ENCODE measurements at regions not wholly inside any gene's neighbourhood (a gene's known extent, or its start where the extent isn't known, plus 50 kb on each side); places are given as distances from the start of the nearest gene placed in this dataset.
"Not testable (repeated sequence)": the region's sequence is repeated elsewhere in the genome, so short reads cannot be mapped to it uniquely, and the experiment has no call there.

DNA sequence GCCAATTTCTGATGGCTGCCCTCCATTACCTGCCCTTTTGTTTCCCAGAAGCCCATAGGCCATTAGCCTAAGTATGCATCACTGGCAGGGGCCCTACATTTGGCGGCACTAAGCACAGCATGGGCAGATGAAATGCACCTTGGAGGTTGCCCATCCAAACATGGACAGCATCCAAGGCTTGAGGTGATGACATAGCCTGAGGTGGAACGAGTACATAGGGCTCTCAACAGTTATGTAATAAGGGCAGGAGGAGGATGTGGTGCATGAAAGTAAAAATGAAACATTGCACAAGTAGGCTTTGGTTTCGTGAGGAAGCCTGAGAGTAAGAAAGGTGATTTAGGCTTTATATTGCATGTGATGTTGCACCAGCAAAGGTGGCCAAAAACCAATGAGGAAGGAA, 148.1 kb downstream of the FAM76B start:
- DNase-seq = peak; percentile 83

DNA sequence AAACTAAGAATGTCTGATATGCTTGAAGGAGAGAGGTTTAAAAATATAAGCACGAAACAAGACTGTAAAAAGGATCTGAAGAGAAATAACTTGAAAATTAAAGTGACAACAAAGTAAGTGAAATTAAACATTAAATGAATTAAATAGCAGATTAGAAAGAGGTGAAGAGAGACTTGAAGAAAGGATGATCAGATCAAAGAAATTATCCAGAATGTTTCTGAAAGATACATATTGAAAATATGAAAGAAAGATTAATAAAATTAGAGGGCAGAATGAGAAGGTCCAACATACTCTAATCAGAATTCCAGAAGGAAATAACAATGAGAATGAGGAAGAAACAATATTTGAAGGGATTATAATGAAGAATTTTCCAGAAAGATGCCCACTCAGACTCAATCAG, 151.1 kb downstream of the FAM76B start:
- DNase-seq = no peak

DNA sequence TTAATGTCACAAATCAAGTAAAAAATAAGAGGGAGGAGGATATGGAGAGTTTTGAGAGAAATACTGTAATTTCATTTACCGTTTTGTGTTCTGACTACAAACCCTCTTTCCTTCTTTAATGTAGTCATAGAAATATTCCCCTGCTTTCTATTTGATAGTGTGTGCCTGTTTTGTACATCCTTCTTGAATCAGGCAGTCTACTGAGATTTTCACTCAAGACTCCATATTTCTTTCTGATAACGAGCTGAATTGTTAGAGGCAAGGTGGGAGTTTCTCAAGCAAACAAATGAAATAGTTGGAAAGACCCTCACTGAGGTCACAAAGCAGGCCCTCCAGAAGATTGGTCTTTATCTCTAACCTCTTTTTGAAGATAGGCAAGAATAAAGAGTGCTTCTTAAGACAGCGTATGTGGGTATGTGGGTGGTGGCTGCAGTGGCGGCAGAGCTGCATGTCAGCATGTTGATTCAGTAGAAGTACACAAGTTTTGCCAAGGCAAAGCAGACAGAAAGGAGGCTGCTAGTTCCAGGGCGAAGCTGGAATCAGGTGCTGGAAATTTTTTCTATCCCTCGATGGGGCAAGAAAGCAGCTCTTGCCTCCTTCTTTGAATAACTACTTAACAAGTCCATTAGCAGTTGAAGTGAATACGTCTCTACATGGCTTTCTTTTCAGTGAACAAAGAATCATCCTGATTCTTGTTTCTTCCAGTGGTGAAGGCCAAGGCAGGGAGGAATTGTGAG, 164.2 kb downstream of the FAM76B start:
- DNase-seq = no peak

DNA sequence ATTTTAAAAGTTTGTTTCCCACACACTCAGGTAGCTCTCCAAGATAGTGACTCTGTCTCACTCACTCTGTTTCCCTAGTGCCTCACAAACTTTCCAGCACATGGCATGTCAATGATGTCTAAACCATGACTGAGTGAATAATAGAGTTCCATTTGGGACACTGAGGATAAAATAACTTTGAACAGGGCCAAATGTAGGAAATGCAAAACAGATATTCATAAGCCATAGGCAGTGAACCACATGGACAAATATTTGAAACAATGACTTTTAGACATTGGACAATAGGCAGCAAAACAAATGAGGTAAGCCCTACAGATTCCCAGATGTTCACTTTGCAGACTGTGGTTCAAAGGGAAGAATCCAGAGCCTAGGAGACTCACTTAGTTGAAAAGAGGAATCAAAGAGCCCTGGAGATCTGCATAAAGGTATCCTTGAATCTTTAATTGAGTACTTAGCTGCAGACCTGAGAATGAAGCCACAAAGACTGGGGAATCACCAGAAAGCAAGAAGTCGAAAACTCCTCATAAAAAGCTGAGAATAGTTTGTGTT, 173.3 kb downstream of the FAM76B start:
- no peak for DNase-seq

DNA sequence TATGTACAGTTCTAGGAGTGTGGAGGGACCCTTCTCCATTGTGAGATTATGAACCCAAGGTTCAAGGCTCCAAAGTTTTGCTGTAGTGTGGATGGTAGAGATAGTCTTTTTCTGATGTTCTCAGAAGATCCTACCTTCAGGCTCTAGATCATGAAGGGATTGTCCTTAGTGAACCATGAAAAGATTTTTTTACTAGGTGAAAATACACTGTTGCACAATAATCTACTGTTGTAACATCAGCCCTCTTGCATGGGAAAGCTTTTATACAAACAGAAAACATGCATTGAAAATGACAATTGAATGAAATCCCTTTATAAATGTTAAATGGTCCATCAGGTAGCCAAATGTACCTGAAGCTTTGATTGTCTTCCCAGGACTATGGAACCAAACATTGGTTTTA, 177.8 kb downstream of the FAM76B start:
- DNase-seq = no peak

DNA sequence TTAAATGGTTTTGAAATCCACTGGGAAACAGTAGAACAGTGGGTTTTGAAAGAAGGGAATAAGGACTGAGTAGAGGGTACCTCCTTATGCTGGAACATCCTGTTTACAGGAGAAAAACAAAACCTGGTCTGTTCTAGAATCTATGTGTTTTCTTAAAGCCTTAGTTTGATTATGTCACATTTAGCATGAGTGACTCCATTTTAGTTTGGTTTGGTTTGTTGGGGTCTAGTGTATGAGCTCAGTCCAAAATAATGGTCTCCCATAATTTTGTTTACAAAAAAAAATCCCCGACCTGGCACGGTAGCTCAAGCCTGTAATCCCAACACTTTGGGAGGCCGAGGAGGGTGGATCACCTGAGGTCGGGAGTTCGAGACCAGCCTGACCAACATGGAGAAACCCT, 179.4 kb downstream of the FAM76B start:
- DNase-seq = not testable (repeated sequence)

DNA sequence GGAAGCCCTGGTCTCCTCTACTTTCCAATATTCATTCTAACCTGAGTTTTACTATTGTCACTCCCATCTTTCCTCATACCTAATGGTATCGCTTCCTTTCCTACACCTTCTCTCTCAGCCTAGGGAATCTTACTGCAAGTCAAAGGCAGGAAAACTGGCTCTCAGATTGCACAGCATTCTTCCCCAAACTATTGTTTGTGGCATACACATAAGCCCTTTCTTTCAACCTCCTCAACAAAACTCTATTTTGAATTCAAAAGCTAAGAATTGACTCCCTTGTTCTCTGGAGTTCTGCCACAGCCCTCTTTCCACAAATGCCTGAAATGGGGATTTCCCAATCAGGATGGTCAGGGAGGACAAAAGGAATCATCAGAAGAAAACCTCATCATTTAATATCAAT, 181.5 kb downstream of the FAM76B start:
- DNase-seq = no peak

DNA sequence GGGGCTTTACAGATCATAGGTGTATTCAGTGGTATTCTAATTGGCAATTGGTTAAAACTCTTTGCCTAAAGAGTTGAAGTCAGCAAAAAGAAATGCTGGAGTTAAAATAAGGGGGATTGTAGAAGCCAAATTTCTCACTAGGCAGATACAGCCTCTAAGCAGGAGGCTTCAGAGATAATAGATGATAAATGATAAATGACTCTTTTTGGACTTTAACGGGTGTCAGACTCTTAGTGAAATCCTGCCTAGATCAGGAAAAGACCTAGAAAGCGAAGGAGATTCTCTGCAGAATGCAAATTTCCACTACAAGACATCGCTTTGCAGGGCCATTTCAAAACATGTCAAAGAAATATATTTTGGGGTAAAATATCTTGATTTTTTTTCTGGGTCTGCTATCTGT, 182.8 kb downstream of the FAM76B start:
- DNase-seq = no peak

DNA sequence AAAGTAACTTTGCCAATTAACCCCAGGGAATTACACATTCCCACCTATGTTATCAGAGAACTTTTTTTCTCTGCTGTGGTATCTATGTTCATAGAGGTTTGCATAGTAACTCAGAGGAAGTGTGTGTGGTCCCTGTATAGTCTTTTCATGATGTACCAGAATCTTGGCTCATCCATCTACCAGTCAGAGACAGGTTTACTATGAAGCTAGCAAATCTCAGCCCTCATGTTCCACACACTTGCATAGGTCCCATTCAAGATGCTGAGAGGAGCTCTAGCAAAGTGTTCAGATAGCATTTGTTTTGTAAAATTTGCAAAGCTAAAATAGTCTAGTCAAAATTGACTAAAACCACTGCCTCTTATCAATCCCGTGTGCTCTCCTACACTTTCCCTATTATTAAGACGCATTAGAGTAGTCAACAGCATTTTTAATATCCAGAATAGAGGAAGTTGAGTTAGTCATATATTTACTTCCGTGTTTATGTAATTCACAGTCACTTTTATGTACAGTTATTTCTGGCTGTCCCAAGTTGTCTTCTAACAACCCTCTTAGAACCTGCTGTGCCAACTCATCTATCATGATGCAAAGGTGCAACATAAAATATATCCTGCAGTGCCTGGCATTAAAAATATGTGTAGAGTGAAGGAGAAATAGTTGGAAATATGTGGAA, 184.2 kb downstream of the FAM76B start:
- DNase-seq = no peak

DNA sequence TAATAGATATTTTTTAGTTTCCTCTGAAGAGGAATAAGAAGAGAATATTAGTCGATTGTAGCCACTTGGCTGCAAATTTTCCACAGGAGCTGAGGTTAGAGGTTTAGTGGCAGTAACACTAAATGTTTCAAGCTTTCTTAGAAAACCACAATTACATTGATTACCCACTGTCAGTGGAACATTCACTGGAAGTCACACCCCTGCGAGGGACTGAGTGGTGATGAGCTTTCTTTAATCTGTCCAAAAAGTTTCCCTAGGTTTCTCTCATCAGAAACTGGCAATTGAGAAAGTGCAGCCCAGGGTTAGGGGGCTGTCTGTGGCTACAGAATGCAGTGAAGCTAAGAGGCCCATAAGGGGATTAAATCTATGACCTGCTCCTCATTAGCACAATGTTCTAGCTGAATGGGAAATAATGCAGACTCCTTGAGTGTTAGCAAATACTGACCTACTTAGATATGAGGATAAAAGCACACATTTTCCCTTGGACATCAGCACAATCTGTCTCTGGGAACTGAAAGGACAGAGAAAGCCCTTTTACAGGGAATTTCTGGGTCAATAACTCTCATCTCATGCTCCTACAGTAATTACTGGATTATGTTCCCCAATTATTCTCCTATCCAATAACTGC, 189.5 kb downstream of the FAM76B start:
- DNase-seq = no peak

DNA sequence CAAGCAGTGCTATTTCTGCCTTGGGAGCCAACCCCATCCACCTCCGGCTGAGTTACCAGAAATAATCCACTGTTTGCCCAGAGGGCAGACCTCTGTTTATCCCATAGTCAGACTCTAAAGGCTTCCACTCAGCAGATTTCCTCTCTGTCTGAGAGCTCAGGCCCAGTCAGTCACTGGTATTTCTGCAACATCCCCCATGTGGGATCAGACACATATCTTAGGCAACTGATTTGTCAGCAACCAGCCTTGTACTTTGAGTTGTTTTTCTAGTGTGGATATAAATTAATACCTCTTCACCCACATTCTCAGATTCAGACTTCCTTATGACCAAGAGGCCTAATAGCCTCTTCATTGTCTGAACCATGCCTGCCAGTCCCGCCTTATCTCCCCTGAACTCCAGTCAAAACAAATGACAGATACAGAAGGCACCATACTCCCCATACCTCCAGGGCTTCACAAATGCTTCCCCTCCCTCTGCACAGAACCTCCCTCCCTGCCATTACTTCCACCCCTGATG, 193.6 kb downstream of the FAM76B start:
- DNase-seq = peak; percentile 81

DNA sequence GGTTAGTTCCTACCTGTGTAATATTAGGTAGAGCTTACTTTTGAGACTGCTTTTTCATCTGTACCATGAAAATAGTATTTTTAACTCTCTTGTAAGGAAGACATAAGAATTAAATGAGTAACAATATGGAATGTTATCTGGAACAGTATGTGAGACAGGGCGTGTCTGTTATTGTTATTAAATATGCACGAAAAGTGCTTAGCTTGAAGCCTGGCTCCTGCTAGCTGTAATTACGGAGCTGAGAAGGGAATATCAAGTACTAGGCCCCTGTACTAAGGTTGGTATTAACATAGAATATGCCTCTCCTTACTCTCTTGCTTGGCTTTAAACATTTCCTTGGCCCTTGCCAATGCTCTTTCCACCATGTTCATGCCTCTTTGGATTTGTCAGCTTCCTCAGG, 194.0 kb downstream of the FAM76B start:
- no peak for DNase-seq

DNA sequence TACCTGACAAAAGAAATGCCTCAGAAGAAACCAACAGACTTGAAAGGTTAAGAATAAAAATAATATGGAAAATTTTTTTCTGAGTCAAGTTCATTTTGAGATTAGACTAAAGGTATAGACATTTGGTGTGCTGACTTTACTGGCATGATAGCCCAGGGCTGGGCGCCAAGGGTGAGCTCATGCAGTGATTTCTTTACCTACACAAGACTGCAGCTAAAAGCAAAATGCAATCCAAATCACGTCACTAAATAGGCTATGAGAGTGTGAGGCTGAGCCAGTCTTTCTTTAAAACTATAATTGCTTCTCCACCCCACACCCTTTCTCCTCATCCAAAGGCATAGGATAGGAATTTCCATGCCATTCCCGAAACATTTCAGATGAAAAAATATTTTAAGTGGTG, 196.5 kb downstream of the FAM76B start:
- peak; percentile 69 for DNase-seq

DNA sequence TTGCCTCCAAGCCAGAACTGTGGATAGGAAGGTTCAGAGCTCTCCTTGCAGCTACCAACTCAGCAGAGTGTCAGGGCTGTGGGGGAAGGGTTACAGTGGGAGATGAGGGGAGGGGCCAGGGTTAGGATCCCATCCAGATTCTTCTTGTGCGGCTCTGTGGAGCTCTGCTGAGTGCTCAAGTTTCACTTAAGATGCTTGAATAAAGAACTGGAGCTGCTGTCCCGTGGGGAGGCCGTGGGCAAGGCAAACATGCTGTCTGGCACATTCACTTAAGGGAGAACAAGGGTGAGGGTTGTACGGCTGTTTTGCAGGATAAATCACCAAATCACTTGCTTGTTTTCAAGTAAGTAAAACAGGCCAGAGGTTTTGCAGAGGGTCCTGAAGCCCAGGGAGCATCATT, 197.1 kb downstream of the FAM76B start:
- DNase-seq = no peak

DNA sequence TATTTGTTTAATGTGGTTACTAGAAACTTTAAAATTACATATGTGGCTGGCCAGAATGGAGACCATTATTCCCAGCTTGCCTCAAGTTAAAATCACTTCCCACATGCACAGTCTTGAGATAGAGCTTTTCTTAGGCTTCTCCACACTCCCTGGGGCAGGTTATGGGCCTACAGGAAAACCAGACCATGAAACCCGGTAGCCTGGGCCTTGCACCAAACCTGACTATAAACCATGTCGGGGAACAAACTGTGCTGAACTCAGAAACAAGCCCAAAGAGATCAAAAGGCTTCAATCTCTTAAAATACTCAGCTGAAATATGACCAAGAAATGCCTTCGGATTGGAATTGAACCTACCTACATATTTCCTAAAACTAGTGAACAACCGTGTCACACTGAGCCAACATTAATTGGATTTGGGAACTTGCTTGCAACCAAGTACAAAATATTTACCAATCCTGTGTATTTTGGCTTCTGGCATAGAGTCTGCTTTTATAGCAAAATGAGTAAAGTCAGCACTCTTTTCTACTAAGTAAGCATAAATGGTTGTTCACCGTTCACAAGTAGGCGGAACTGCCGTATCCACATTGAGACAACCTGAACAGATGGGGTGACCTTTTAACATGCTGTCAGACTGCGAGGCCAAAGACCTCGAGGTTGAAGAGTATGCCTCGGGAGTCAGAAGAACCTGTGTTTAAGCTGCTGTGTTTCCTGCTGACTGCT, 199.5 kb downstream of the FAM76B start:
- DNase-seq = no peak

DNA sequence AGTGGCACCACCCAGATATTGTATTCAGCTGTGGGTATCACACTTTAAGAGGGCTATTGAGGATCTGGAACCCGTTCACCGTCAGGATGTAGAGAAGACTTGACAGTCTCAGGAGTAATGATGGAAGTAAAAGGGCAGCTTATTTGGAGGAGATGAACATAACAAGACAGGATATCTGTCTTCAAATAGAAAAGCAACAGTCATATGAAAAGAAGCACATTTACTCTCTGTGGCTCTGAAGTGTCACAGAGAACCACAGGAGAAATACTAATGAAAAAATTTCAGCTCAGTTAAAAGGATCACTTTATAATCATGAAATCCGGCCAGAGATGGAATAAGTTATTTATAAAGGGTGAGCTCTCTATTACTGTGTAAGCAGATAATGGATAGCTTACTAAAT, 200.8 kb downstream of the FAM76B start:
- DNase-seq = no peak

DNA sequence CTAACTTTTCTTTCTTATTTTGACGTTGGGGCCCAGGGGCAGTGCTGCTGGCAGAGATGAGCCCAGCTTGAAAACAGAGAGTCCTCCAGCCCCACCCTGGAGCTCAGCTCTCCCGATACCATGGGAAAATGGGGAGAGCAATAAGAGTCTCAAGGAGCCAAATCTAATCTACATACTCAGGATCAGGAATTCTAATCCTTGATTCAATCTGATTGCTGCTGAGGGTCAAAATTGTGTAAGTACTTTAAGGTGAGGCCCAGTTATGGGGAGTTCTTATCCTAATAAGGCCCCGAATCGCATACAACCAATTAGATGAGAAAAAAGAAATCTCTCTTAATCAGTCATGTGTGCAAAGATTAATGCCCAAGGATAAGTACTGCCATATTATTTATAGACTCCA, 202.9 kb downstream of the FAM76B start:
- DNase-seq = no peak

DNA sequence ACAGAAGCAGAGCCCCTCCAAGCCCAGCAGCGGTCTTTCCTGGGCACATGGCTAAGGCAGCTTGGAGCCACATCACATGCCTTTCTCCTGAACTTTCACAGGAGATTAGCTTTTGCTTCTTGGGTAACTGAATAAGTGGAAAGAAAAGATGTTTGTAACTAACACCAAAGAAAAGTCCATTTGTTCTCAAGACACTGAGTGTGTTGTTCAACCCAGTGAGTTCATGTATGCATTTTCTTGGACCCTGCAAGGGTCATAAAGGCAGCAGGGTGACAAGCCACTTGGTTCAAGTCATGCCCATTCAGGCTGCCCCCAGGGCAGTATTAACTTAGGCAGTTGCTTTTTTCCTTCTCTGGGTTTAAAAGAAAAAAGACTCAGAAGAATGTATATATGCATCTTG, 203.4 kb downstream of the FAM76B start:
- no peak for DNase-seq

DNA sequence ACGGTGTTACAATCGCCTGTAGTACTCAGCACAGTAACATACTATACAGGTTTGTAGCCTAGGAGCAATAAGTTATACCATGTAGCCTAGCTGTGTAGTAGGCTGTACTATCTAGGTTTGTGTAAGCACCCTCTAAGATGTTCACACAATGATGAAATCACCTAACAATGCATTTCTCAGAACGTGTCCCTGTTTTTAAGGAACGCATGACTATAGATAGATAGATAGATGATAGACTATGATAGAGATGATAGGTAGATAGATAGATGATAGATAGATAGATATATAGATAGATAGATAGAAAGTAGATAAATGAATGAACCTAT, 203.9 kb downstream of the FAM76B start:
- peak; percentile 38 for DNase-seq

DNA sequence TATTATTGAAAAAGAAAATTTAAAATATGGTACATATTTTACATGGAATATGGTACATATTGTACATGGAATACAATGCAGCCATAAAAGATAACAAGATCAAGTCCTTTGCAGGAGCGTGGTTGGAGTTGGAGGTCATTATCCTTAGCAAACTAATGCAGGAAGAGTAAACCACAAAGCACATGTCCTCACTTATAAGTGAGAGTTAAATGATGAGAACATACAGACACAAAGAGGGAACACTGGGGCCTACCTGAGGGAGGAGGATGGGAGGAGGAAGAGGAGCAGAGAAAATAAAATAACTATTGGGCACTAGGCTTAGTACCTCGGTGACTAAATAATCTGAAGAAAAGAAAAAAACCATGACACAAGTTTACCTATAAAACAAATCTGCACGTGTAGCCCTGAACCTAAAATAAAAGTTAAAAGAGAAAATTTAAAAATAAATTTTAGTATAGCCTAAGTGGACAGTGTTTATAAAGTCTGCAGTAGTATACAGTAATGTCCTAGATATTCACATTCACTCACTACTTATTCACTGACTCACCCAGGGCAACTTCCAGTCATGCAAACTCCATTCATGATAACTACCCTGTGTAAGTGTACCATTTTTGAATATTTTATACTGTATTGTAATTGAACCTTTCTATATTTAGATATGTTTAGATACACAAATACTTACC, 204.4 kb downstream of the FAM76B start:
- DNase-seq = peak; percentile 72

DNA sequence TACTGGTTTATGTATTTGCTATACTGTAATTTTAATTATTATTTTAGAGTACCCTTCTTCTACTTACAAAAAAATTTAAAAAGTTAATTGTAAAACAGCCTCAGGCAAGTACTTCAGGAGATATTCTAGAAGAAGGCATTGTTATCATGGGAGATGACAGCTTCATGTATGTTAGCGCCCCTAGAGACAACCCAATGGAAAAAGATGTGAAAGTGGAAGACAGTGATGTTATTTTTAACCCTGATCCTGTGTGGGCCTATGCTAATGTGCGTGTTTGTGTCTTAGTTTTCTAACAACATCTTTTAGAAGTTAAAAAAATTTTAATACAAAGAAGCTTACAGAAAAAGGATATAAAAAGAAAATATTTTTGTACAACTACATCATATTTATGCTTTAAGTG, 205.0 kb downstream of the FAM76B start:
- no peak for DNase-seq

DNA sequence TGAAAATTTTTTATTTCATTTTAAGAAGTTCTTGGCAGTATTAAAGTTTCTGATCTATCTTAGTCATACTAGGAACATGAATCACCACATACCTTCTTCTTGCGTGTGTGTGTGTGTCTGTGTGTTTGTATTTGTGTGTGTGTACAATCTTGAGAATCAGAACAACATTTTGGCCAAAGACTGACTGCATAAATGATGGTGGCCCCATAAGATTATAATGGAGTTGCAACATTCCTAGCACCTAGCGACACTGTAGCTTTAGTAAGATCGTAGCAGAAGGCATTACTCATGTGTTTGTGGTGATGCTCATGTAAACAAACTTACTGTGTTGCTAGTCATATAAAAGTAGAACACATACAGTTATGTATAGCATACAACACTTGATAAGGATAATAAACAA, 205.4 kb downstream of the FAM76B start:
- DNase-seq = peak; percentile 16

Data from NCI-H226 (cell line).